Heart left ventricle (tissue), 13 donors: ENCODE measurements at regions not wholly inside any gene's neighbourhood (a gene's known extent, or its start where the extent isn't known, plus 50 kb on each side); places are given as distances from the start of the nearest gene placed in this dataset.

Experiments used
- POLR2A ChIP-seq, 2 donors: fragments of 450-650 bp; IDR thresholded peaks; one replicate each; pipeline ENCODE4 v1.6.1; 2017; ENCODE audit warnings: antibody characterized with exemption in 2 of 2, mild to moderate bottlenecking in 2 of 2, moderate library complexity in 2 of 2
- TF ChIP-seq, protein P1 (sequence below), 12 donors: fragments of 200-600 bp; sonication (generic) in 4 of 12; IDR thresholded peaks; one replicate each; pipeline versions ENCODE4 v1.5.0 to v1.8.0; 2018 to 2022; ENCODE audit warnings: antibody characterized with exemption in 12 of 12, mild to moderate bottlenecking in 5 of 12
- donor health status: ischemic (EF 13 %, LVEDD 7.1; RV severe dilation, severe dysfunction).
- donor health status: DM: no; HTN: yes; CAD: no.
- donor health status: DM: no; HTN: no; CAD: no.
- donor health status: ischemic (EF 25% LVEDD 6.9; RV normal size, moderate dysfunction).
- donor health status: ischemic (EF 25% LVEDD 5.7; RV mildly dilated, moderate dysfunction).
- donor health status: ischemic (EF 35%, LVEDD 5.7; RV mildly dilated, moderate dysfunction).
- donor health status: nonischemic (EF 11% LVEDD 7.7; RV severe dilation, severe dysfunction).
- donor health status: DM: yes; HTN: yes; CAD: no.
- donor health status: PGD.
- donor health status: ischemic (EF 29% LVEDD 5.4; RV normal size, mild dysfunction).
- donor health status: nonischemic (EF 23%, LVEDD 6.1; RV moderate dilation, normal function).

DNA sequence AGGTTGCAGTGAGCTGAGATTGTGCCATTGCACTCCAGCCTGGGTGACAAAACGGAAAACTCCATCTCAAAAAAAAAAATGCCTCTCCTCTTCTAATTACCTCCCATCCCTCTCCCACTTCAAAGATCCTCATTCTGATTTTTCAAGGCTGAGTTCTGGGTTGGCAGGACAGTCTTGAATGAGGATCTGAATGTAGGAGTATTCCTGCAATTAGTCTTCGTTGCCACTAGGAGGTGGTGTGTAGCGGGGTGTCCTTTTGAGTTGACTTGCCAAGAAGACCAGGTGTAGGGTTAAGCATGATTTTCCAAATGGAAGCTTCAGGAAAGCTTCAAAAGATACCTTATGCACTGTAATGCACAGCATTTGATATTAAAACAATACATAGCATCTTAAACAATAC lies 169.9 kb downstream of the ASMT start:
- TF ChIP-seq, protein P1, sequence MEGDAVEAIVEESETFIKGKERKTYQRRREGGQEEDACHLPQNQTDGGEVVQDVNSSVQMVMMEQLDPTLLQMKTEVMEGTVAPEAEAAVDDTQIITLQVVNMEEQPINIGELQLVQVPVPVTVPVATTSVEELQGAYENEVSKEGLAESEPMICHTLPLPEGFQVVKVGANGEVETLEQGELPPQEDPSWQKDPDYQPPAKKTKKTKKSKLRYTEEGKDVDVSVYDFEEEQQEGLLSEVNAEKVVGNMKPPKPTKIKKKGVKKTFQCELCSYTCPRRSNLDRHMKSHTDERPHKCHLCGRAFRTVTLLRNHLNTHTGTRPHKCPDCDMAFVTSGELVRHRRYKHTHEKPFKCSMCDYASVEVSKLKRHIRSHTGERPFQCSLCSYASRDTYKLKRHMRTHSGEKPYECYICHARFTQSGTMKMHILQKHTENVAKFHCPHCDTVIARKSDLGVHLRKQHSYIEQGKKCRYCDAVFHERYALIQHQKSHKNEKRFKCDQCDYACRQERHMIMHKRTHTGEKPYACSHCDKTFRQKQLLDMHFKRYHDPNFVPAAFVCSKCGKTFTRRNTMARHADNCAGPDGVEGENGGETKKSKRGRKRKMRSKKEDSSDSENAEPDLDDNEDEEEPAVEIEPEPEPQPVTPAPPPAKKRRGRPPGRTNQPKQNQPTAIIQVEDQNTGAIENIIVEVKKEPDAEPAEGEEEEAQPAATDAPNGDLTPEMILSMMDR (IDR thresholded peaks at IDR 0.05), result no peak
- TF ChIP-seq POLR2A (IDR thresholded peaks at IDR 0.05), result no peak
